ENCODE measurements at regions not wholly inside any gene's neighbourhood (a gene's known extent, or its start where the extent isn't known, plus 50 kb on each side); places are given as distances from the start of the nearest gene placed in this dataset.

- no peak for TF ChIP-seq POLR2A (IDR thresholded peaks at IDR 0.05)
- no peak for TF ChIP-seq CTCF (IDR thresholded peaks at IDR 0.05)
- TF ChIP-seq POLR2AphosphoS5 (IDR thresholded peaks at IDR 0.05), result no peak
Observed at GRCh38 chr15:47949815-47950214, 171.0 kb upstream of the SLC24A5 start.
